Caco-2 (cell line): ENCODE measurements at regions not wholly inside any gene's neighbourhood (a gene's known extent, or its start where the extent isn't known, plus 50 kb on each side); places are given as distances from the start of the nearest gene placed in this dataset.

Experiments used
- BruUV-seq: library from RNA; stranded (reverse); fragments of 400-500 nt; replicated peaks from 2 replicates; lab custom pipeline; 2021; lab: Mats Ljungman, UMichigan
- CTCF ChIA-PET: fragments of 300-600 bp; sonication (Branson Sonifier 250); formaldehyde crosslinking; loops from one replicate; lab custom pipeline; 2022; ENCODE audit warnings: antibody characterized with exemption; lab: Charles Lee
- POLR2A ChIA-PET: fragments of 300-600 bp; sonication (Branson Sonifier 250); formaldehyde crosslinking; loops from one replicate; lab custom pipeline; 2022; ENCODE audit warnings: antibody characterized with exemption; lab: Charles Lee
- DNase-seq, 2 experiments: peaks; one replicate each; pipeline versions ENCODE4 v3.0.0 to v3.0.0-alpha.2; 2020 to 2022
- H3K27me3 ChIP-seq: replicated peaks from 2 replicates; pipeline ENCODE4 v1.6.0; 2011; ENCODE audit warnings: low read length; ENCODE audit not compliant: control insufficient read depth, insufficient read depth
- H3K36me3 ChIP-seq: 2 replicates; pipeline ENCODE4 v1.5.1; 2011; ENCODE audit warnings: low read length; ENCODE audit not compliant: control insufficient read depth, insufficient read depth
- H3K4me1 ChIP-seq: fragments of 250-450 bp; sonication (Bioruptor Pico); 2 replicates; pipeline ENCODE4 v1.5.1; 2020; ENCODE audit warnings: mild to moderate bottlenecking
- H3K4me3 ChIP-seq: 2 replicates; pipeline ENCODE4 v1.5.1; 2011; ENCODE audit warnings: low read depth, mild to moderate bottlenecking, control low read depth, low read length
- H3K9me3 ChIP-seq: fragments of 250-450 bp; sonication (Bioruptor Pico); 2 replicates; pipeline ENCODE4 v1.5.1; 2020; ENCODE audit warnings: mild to moderate bottlenecking, moderate library complexity
- H3K27ac Mint-ChIP-seq: one replicate; pipeline ENCODE4 v1.8.0; 2022; ENCODE audit warnings: mixed read lengths; ENCODE audit not compliant: unreplicated experiment
- H3K27me3 Mint-ChIP-seq: one replicate; pipeline ENCODE4 v1.8.0; 2022; ENCODE audit warnings: mixed read lengths; ENCODE audit not compliant: insufficient read depth, unreplicated experiment
- H3K36me3 Mint-ChIP-seq: one replicate; pipeline ENCODE4 v1.8.0; 2022; ENCODE audit warnings: mild to moderate bottlenecking, mixed read lengths; ENCODE audit not compliant: insufficient read depth, unreplicated experiment
- H3K4me1 Mint-ChIP-seq: one replicate; pipeline ENCODE4 v1.8.0; 2022; ENCODE audit warnings: low read depth, mixed read lengths; ENCODE audit not compliant: unreplicated experiment
- H3K4me3 Mint-ChIP-seq: one replicate; pipeline ENCODE4 v1.8.0; 2022; ENCODE audit warnings: mild to moderate bottlenecking, moderate library complexity, mixed read lengths; ENCODE audit not compliant: unreplicated experiment
- H3K9me3 Mint-ChIP-seq: one replicate; pipeline ENCODE4 v1.8.0; 2022; ENCODE audit warnings: mixed read lengths; ENCODE audit not compliant: unreplicated experiment
- CTCF ChIP-seq, 2 experiments: fragments of 200-600 bp in 1 of 2; IDR thresholded peaks; 1 replicate in 1 of 2; 2 replicates in 1 of 2; pipeline versions ENCODE4 v1.5.1 to v1.8.0; 2011 to 2022; ENCODE audit warnings: antibody characterized with exemption in 1 of 2, control low read depth in 1 of 2, inconsistent platforms in 1 of 2, low read depth in 1 of 2, low read length in 1 of 2, mild to moderate bottlenecking in 1 of 2, moderate library complexity in 1 of 2; ENCODE audit not compliant: insufficient read depth in 1 of 2, severe bottlenecking in 1 of 2, unreplicated experiment in 1 of 2
- intact Hi-C: fragments of 100-400 bp; cut with micrococcal nuclease; formaldehyde crosslinking; loops from one replicate; pipeline ENCODE4 v1.10.0; 2022; ENCODE audit not compliant: unreplicated experiment

- TF ChIP-seq CTCF (IDR thresholded peaks at IDR 0.05; ENCODE audit: insufficient read depth in 1 of 2, low read depth in 1 of 2, low read length in 1 of 2, severe bottlenecking in 1 of 2, unreplicated experiment in 1 of 2): no peak
- Histone ChIP-seq H3K9me3 (peaks cover 3% of the 10 kb centered on the region; the same call in 1 of the 2 replicates), H3K27me3 (no peaks in the 10 kb centered on the region), H3K4me3 (no peak overlapping the region), H3K4me1 (no peaks in the 10 kb centered on the region), H3K36me3 (no peaks in the 10 kb centered on the region)
- Mint-ChIP-seq H3K4me1 (no peaks in the 10 kb centered on the region), H3K36me3 (no peaks in the 10 kb centered on the region), H3K9me3 (peaks cover 11% of the 10 kb centered on the region), H3K27ac (no peak overlapping the region), H3K27me3 (peaks cover 5% of the 10 kb centered on the region), H3K4me3 (no peak overlapping the region)
- no peak for DNase-seq
- BruUV-seq: no TSS peak
- POLR2A ChIA-PET: no interaction called here
- intact Hi-C loops: no loop called here
- CTCF ChIA-PET: no interaction called here
Measured at GRCh38 chr16:52871481-52871880, 181.2 kb downstream of the CHD9NB start.

DNA sequence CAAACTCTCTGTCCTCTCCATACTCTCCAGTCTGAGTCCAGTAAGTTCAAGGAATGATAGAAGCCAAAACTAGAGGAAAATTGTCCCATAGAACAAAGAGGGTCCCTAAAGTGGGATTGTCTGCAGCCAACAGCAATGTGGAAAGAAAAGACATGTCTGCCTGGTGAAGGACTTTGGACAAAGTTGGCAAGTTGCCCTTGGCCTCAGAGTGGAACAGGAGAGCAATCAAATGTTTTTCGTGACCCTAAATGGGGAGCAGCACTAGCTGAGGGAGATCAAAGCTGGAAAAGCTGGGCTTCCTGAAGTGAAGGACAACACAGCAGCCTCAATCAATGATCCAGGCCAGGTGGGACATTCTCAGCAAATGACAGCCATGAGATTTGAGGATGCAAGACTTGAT, 183.5 kb downstream of the CHD9NB start:
- BruUV-seq: no TSS peak
- Mint-ChIP-seq H3K27me3 (peaks cover 14% of the 10 kb centered on the region), H3K4me3 (no peak overlapping the region), H3K27ac (no peak overlapping the region), H3K4me1 (no peaks in the 10 kb centered on the region), H3K36me3 (no peaks in the 10 kb centered on the region), H3K9me3 (peaks cover 11% of the 10 kb centered on the region)
- no peak for DNase-seq
- Histone ChIP-seq H3K4me3 (no peak overlapping the region), H3K9me3 (peaks cover 3% of the 10 kb centered on the region; the same call in 1 of the 2 replicates), H3K27me3 (no peaks in the 10 kb centered on the region), H3K4me1 (no peaks in the 10 kb centered on the region), H3K36me3 (no peaks in the 10 kb centered on the region)
- CTCF ChIA-PET: no interaction called here
- TF ChIP-seq CTCF (IDR thresholded peaks at IDR 0.05; ENCODE audit: insufficient read depth in 1 of 2, low read depth in 1 of 2, low read length in 1 of 2, severe bottlenecking in 1 of 2, unreplicated experiment in 1 of 2): no peak
- POLR2A ChIA-PET: no interaction called here
- intact Hi-C loops: no loop called here

GRCh38 chr16:52863000-52863399, 189.7 kb downstream of the CHD9NB start:
- no peak for TF ChIP-seq CTCF (IDR thresholded peaks at IDR 0.05; ENCODE audit: insufficient read depth in 1 of 2, low read depth in 1 of 2, low read length in 1 of 2, severe bottlenecking in 1 of 2, unreplicated experiment in 1 of 2)
- DNase-seq: no peak
- intact Hi-C loops: no loop called here
- POLR2A ChIA-PET: no interaction called here
- Histone ChIP-seq H3K9me3 (no peaks in the 10 kb centered on the region; the same call in 1 of the 2 replicates), H3K4me3 (no peak overlapping the region), H3K4me1 (no peaks in the 10 kb centered on the region), H3K36me3 (no peaks in the 10 kb centered on the region), H3K27me3 (no peaks in the 10 kb centered on the region)
- Mint-ChIP-seq H3K4me1 (no peaks in the 10 kb centered on the region), H3K9me3 (no peaks in the 10 kb centered on the region), H3K27ac (no peak overlapping the region), H3K27me3 (peaks cover 13% of the 10 kb centered on the region), H3K36me3 (no peaks in the 10 kb centered on the region), H3K4me3 (no peak overlapping the region)
- CTCF ChIA-PET: interaction anchor here (3.9 kb wide), 1 partner anchor 672 kb away, joined by 25 read pairs; no protein-coding TSS in a partner anchor
- BruUV-seq: no TSS peak
